GM18517 (cell line): ENCODE measurements at regions not wholly inside any gene's neighbourhood (a gene's known extent, or its start where the extent isn't known, plus 50 kb on each side); places are given as distances from the start of the nearest gene placed in this dataset.

Experiments used
- ATAC-seq: cut with Tn5 transposase; IDR thresholded peaks from one replicate; pipeline ENCODE4 v1.9.1; 2021; ENCODE audit warnings: mild to moderate bottlenecking, moderate library complexity; ENCODE audit not compliant: unreplicated experiment

DNA sequence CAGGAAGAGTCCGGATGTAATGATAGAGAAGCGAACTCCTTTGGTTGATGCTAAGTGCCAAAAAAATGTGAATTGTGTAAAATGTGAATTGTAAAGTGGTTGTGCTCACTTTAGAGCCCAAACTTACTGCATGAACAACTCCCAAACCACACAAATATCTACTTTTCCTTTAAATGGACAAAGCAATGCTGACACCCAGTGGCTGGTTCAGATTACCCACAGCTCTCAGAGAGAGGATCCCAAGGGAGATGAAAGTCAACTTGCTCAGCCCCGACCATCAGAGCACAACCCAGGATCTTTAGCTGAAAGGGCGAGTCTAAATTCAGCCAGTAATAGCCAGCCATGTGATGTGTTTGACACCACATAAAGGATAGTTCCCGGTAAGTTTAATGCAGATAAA, 133.7 kb downstream of the NMUR2 start:
- no peak for ATAC-seq

DNA sequence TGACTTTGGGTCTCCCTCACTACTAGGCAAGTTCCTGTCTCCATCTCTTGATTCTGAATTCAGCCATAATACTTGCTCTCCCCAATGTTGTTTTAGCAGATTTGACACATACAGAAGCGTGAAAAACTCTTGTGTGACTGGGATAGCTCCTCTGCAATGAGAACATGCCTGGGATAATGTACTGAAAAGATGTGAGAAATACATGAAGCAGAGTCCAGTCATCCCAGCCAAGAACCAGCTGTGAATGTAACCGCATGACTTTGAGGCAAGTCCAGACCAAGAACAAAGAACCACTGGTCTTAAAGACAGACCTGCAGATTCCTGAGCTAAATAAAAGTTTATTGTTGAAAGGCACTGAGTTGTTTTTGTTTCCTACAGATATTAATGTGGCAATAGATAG, 135.0 kb downstream of the NMUR2 start:
- no peak for ATAC-seq

DNA sequence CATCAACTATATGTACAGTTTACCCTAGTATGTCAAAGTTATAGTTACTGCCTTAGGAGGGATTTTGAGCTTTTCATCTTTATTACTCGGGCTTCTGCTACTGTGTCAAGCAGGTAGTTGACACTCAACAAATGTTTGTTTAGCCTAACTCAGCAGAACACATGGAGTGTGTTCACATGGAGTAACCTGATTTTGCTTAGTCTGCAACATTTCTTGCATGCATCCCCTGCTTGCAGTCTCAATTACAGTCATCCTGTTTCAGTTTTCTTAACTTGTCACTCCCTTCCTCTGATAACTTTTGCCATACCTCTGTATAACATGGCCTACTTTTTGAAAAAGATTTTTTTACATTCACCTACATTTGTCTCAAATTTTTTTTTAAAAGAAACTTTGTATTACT, 135.5 kb downstream of the NMUR2 start:
- ATAC-seq, result no peak

DNA sequence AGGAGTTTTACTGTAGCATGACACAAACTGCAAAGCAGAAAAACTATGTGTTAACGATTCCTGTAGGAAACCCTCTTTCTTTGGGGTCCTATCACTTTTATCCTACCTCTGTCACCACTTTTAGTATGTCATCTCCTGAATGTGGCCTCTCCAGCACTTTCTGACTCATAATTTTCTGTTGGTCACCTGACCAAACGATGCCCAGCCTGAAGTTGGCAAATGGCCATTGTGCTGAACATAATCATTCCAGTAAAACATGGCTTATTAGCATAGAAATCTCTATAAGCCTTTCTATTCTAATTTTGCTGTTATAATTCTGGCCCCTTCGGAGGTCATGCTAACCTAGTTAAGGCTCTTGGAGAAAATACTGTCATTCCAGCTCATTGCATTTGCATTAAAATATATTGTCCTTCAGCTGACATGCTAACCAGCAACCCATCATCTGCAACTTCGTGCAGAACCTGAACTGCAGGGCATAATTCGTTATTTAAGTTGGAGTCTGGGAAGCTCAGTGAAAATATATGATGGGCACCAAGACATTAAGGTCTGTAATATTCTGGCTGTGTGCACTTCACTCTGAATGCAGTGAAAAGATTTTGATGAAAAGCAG, 140.3 kb downstream of the NMUR2 start:
- ATAC-seq, result no peak

DNA sequence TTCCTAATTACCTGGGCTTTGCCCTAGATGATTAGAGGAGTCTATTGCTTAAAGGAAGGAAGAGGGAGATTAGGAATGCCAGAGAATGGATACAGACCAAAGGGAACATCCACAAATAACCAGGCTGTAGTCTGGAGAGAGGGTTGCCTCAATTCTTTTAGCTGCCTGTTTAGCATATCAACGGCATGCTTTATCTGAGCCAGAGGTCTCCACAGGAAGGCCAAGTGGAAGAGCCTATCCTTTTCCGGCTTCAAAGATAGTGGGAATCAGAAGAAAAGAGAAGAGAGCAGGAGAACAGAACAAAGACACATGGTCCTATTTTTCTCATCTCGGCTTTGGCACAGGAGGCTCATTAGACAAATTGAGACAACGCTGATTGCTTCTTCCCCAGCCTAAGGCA, 142.4 kb downstream of the NMUR2 start:
- no peak for ATAC-seq

DNA sequence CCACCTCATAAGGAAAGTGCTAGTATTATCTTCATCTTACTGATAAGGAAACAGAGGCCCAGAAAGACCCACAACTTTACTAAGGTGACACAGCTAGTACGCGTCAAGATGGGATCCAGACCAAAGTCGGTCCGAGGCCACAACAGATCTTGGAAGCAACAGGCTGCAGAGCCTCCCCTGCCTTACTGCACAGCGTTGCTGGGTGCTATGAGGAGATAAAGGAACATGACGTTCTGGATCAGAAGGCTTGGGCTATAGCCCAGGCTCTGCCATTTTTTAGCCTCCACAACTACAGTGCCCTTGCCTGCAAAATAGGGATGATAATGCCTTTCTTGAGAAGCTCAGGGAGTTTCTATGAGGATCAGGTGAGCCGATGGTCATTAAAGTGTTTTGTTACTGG, 144.1 kb downstream of the NMUR2 start:
- no peak for ATAC-seq

DNA sequence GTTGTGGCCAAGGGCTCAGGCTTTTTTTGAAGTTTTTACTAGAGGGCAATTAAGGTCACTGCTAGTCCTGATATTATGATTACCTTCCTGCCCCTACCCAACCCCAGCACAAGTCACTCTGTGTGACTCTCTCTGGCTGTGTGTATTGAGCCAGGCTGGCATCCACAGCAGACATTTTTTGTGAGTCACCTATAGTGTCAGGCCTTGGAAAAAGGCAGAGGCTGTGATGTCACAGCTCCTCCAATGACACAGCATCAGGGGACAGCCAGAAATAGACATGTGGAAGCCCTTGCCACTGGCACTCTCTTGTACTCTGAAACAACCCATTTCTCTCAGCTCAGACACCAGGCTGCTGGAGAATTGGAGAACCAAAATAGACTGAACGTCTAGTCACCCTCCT, 145.4 kb downstream of the NMUR2 start:
- ATAC-seq, result no peak

DNA sequence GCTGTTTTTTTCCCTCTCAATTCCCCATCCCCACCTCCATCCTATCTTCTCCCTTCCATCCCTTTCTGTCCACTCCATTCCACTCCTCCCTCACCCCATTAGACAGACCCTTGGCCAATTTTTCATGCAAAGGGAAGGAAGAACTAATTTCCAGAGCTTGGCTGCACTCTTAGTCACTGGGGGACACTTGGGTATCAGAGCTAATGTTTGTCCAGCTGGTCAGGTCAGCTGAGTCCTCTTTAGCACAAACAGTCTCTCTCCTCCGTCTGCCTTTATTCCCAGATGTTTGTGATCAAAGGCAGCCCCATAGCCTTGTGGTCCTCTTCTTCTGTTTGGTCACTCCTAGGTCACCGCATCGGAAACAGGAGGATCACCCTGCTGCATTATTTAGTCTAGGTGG, 148.5 kb downstream of the NMUR2 start:
- ATAC-seq, result no peak

DNA sequence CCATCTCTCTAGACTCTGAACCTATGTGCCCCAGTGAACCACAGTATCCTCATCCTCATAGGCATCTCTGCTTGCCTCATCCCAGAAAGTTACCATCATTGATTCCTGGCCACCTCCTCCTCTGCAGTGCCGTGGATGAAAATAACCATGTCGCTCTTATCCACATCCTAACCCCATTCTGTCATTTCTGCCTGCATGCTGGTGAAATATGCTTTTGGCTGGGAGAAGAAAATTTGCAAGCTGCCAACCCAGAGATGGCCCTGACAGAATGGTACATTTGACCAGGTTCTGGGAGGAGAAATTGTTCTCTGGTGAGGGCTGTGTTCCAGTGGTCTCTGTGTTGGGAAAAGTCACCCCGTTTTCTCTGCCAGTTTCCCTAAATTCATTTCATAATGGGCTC, 149.7 kb downstream of the NMUR2 start:
- no peak for ATAC-seq

DNA sequence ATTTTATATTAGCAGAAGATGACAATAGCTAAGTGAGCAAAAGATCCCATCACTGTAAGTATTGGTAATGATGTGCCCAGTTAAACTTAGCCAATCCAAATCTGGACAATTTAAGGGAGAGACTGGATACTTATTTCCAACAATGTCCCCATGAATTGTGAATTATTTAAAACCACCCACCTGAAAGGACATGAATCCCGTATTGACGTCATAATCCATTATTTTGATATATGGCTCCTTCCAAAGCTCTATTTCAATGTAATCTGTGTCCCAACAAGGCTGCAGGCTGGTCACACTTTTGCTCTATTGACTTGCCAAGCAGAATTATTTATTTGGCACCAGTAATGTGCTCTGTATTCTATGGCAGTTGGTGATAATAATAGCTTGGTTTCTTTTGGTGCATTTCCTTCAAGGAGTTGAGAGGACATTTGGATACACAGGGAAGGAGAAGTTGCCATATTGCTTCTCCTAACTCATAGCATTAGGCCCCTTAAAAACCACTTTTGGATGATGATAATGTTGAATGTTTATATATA, 157.2 kb downstream of the NMUR2 start:
- ATAC-seq, result no peak

DNA sequence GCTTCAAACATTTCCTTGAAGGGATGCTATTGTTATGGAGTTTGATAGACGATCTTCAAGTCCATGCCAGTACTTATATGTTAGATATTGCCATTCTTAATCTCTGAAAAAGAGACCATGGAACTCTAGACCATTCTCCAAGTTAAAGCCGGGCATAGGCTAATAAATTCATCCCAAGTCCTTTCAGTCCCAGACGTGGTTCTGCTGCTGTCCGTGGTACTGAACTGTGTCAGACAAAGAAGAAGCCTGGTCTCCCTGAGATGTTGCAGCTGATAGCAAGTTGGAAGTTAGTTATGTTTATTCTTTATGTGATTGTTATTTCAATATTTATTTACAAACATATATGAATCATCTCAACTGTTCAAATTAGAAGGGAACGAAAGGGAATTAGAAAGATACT, 158.7 kb downstream of the NMUR2 start:
- ATAC-seq, result no peak

DNA sequence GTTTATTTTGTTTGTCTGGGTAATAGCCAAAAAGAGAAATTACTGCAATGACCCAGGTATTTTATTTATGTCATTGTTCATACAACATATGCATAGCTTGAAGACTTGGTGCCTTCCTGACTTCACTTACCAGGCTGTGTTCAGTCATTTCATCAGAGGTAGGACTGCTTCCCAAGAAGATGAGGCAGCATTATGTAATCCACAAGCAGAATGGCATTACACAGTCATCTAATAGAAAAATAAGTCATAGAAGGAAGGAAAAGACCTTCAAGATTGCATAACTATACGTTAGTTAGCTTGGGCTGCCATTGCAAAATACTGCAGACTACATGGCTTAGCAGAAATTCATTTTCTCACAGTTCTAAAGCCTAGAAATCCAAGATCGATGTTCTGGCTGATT, 167.5 kb downstream of the NMUR2 start:
- ATAC-seq, result no peak

DNA sequence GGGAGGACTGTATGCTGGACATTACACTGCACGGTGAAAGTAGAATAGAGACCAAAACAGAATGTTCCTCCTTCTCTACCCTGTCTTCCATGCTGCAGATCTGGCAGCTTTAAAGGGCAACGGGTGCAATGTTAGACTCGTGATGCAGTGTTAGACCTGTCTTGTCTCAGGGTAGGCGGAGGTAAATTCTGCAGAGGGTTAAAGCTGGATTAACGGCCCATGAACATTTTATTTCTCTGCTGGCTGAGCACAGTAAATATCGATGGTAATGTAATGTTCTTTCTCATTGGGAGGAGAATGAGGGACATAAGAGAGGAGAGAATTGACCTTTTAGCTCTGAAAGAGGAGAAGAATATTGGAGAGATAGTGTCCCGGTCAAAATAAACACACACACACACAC, 178.9 kb downstream of the NMUR2 start:
- no peak for ATAC-seq

DNA sequence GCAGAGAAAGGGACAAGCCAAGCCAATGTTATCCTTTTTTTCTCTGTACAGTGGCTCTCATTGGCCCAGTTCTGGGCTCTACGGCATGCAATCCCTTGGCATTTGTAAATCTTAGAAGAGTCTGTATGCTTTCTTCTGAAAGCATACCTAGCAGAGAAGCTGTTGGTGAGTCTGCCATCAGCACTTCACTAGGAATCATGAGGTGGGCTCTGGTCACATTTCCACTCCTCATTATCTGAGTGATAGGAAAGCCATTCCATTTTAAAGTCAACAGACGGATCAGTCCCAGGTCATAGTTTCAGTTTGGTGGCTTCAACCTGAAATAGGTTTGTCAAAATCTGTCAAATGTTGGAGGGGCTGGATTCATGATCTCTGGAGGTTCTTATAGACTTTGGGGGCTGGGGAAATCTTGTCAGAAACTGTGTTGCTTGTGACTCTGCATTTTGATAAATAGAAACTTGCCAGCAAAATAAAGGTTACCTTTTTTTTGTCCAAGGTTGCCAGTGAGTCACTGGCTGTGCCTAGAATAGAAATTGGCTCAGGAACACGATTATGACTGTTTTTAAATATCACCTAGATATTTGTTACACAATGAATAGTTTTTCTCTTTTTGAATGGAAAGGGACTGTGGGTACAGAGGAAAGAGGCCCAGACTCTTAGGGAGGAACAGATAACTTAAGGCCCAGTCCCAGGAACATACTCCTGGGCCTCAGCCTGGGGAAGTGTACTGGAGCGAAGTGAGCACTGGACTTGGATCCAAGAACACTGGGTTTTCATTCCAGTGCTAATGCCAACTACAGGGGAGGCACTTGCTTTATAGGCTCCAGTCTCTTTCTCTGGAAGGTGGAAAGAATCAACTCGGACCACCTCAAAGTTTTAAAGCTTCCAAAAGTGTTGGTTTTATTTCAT, 183.1 kb downstream of the NMUR2 start:
- ATAC-seq, result no peak

DNA sequence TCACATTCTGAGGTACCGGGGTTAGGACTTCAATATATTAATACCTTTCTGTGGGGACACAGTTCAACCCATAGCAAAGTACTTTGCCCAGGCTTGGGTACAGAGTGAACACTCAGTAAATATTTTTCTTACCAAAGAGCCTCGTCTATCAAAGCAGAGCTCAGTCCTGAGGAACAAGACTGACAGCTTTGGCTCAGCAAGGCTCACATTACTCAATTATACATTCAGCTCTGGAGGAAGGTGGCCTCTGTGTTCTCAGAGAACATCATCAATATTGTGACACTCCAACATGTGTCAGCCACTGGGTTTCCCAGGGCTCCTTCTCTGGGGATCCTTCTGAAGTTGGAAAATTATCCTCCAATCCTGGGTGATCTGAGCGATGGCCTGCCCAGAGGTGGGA, 186.4 kb downstream of the NMUR2 start:
- ATAC-seq, result no peak

DNA sequence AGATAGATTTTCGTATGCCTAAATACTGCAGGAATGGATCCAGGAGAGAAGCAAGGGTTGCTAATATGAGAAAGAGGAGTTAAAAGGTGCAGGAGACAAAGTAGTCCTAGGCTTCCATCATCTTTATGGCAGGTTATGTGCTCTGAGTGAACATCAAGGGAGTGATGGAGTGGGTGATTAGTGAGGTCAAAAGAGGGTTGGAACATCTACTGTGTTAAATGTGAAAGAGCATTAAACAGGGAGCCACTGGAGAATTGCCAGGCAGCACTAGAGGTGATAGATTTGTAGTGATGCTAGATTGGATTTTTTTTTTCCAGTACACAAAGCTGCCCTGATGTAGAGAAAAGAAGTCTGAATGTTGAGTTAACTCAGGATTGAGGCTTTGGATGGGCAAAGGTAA, 199.3 kb downstream of the NMUR2 start:
- no peak for ATAC-seq

DNA sequence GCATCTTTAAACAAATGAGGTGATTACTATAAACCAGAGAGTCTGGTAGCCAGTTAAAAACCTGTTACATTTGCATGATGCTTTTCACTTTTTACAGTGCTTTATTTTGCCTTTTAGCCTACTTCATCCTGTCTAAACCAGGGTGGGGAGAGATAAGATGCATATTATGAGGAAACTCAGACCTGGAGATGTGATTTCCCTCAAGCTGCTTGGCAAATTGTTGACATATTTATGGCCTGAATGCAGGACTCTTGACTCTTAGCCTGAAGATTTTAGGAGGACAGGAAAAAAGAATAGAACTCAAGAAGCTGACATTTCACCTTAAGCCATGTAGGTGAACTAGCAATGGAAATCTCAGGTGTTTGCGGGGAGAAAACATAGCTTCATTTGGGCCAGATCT, 202.8 kb downstream of the NMUR2 start:
- ATAC-seq, result no peak

DNA sequence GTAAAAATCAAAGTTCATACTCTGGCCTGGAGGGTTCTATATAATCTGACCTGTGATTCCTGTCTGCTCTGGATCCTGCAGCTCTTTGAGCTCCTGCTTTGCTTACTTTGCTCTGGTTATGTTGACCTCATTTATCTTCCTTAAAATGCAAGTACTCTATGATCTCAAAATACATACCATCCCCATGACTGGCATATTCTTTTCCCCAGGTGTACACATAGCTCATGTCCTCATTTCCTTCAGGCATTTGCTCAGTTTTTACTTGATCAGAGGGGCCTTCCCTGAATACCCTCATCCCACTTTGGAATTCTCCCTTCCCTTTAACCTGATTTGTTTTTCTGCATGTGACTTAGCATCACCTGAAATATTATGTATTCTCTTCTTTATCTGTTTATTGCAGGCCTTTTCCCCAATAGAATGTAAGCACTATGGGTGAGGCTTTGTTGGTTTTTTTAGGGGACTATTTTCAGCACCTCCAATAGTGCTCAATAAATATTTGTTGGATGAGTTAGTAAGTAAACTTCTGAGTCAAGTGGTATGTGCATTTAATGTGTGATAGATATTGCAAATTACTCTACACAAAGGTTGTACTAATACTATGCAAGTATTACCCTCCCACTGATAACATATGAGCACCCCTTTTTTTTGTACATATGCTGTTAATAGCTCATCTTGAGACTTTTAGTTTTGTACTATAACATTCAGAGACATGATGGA, 211.5 kb downstream of the NMUR2 start:
- ATAC-seq, result no peak

DNA sequence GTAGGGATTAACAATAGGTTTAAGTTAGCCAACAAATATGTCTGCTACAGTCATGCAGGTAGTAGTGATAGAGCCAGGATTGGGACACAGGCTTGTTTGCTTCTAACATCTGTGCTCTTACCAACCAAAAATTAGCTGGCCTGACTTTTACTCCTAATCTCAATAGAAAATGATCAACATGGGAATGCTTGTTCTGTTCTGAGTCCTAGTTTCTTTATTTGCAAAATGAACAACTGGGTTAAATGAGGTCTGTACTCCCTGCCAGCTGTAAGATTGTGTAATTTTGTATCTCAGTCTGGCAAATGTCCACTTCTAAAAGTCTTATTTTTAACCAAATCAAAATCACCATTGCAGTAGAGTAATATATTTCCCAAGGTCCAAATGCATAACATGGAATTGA, 216.8 kb downstream of the NMUR2 start:
- no peak for ATAC-seq

DNA sequence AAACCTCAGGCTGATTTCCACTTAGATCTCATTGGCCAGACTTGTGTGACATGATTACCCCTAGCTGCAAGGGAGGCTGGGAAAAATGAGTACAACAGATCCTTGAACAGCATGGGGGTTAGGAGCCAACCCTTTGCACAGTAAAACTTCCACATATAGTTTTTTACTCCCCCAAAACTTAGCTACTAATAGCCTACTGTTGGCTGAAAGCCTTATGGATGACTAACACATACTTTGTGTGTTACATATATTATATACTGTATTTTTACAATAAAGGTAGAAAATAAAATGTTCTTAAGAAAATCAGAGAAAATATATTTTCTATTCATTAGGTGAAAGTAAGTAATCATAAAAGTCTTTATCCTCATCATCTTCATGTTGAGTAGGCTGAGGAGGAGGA, 217.4 kb downstream of the NMUR2 start:
- no peak for ATAC-seq

DNA sequence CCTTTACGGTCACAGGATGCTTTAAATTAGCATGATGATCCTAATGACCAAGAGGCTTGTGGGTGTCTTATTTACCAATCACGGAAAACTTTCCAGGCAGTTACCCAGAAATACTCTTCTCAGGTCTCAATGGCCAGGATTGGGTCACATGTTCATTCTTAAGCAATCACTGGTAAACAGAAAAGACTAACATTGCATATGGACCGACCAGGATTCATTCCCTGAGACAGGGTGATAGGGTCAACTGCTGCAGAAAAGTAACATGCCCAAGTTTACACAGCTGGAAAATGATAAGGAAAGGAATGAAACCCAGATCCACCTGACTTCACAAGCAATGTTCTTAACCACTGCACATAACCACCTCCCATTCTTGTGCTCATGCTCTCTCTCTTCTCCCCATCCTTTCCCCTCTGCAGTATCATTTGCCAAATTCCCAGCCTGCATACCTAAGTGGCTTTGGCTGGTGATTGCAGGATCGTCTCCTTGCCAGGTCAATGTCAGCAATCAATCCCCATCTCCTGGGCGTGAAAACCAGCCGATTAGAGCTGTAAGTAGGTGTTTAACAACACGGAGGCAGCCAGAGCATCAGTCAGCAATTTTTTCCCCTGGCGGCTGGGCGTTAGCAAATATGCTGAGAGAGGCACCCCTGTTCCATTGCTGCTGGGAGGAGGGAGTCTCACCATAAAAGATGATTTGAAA, 219.4 kb downstream of the NMUR2 start:
- ATAC-seq, result no peak
